Adipocyte (in vitro differentiated cells): ENCODE measurements at regions not wholly inside any gene's neighbourhood (a gene's known extent, or its start where the extent isn't known, plus 50 kb on each side); places are given as distances from the start of the nearest gene placed in this dataset.
"Not testable (repeated sequence)": the region's sequence is repeated elsewhere in the genome, so short reads cannot be mapped to it uniquely, and the experiment has no call there.

Experiments used
- DNase-seq: peaks from one replicate; pipeline ENCODE4 v3.0.0-alpha.2; 2015; ENCODE audit warnings: low read depth
- H3K27me3 ChIP-seq: replicated peaks from 2 replicates; pipeline ENCODE4 v1.7.0; 2013; ENCODE audit warnings: mild to moderate bottlenecking, low read length, moderate library complexity; ENCODE audit not compliant: control insufficient read depth, insufficient read depth
- H3K36me3 ChIP-seq: 2 replicates; pipeline ENCODE4 v1.7.0; 2013; ENCODE audit warnings: low read length, mild to moderate bottlenecking, moderate library complexity; ENCODE audit not compliant: control insufficient read depth, insufficient read depth, severe bottlenecking
- H3K4me1 ChIP-seq: 2 replicates; pipeline ENCODE4 v1.7.0; 2013; ENCODE audit warnings: mild to moderate bottlenecking, low read length, moderate library complexity; ENCODE audit not compliant: control insufficient read depth, insufficient read depth
- H3K4me3 ChIP-seq: 2 replicates; pipeline ENCODE4 v1.7.0; 2013; ENCODE audit warnings: mild to moderate bottlenecking, low read length, moderate library complexity
- H3K9ac ChIP-seq: 2 replicates; pipeline ENCODE4 v1.7.0; 2013; ENCODE audit warnings: mild to moderate bottlenecking, low read length, moderate library complexity
- H3K9me3 ChIP-seq: 2 replicates; pipeline ENCODE4 v1.7.0; 2013; ENCODE audit warnings: mild to moderate bottlenecking, low read length, moderate library complexity; ENCODE audit not compliant: control insufficient read depth

GRCh38 chr20:57773059-57773815, 63.4 kb upstream of the PMEPA1 start:
- Histone ChIP-seq H3K9me3 (no peaks in the 10 kb centered on the region), H3K4me3 (no peak overlapping the region), H3K36me3 (no peaks in the 10 kb centered on the region), H3K9ac (no peak overlapping the region), H3K4me1 (peaks cover 14% of the 10 kb centered on the region), H3K27me3 (peaks cover 13% of the 10 kb centered on the region)
- no peak for DNase-seq

- Histone ChIP-seq H3K4me3 (no peak overlapping the region), H3K9ac (no peak overlapping the region), H3K27me3 (peaks cover 13% of the 10 kb centered on the region), H3K9me3 (no peaks in the 10 kb centered on the region), H3K4me1 (peaks cover 14% of the 10 kb centered on the region), H3K36me3 (no peaks in the 10 kb centered on the region)
- peak; percentile 71 for DNase-seq
Measured at GRCh38 chr20:57772349-57772964, 62.6 kb upstream of the PMEPA1 start.

GRCh38 chr20:57770852-57771720, 61.3 kb upstream of the PMEPA1 start:
- Histone ChIP-seq H3K9me3 (no peaks in the 10 kb centered on the region), H3K4me1 (peaks cover 4% of the 10 kb centered on the region), H3K27me3 (peaks cover 13% of the 10 kb centered on the region), H3K36me3 (no peaks in the 10 kb centered on the region), H3K9ac (no peak overlapping the region), H3K4me3 (no peak overlapping the region)
- no peak for DNase-seq

- H3K9ac ChIP-seq, H3K9me3 ChIP-seq, DNase-seq, H3K4me3 ChIP-seq, H3K36me3 ChIP-seq, H3K4me1 ChIP-seq: not testable (repeated sequence)
- H3K27me3 ChIP-seq, result peaks cover 13% of the 10 kb centered on the region
Measured at GRCh38 chr20:57770401-57770800, 60.6 kb upstream of the PMEPA1 start.

- Histone ChIP-seq H3K4me3 (no peak overlapping the region), H3K4me1 (peaks cover 4% of the 10 kb centered on the region), H3K36me3 (no peaks in the 10 kb centered on the region), H3K27me3 (peaks cover 13% of the 10 kb centered on the region), H3K9ac (no peak overlapping the region), H3K9me3 (peaks cover 5% of the 10 kb centered on the region)
- DNase-seq, result no peak
Measured at GRCh38 chr20:57769756-57770155, 59.9 kb upstream of the PMEPA1 start.

- Histone ChIP-seq H3K4me3 (no peak overlapping the region), H3K36me3 (no peaks in the 10 kb centered on the region), H3K4me1 (peaks cover 4% of the 10 kb centered on the region), H3K9ac (no peak overlapping the region), H3K9me3 (peaks cover 15% of the 10 kb centered on the region), H3K27me3 (peaks cover 7% of the 10 kb centered on the region)
- DNase-seq, result no peak
Measured at GRCh38 chr20:57768519-57768918, 58.7 kb upstream of the PMEPA1 start.

GRCh38 chr20:57767441-57767840, 57.6 kb upstream of the PMEPA1 start:
- peaks cover 19% of the 10 kb centered on the region for H3K9me3 ChIP-seq
- no peak for DNase-seq
- H3K27me3 ChIP-seq, result peaks cover 13% of the 10 kb centered on the region
- H3K9ac ChIP-seq, result no peak overlapping the region
- H3K36me3 ChIP-seq, result no peaks in the 10 kb centered on the region
- no peak overlapping the region for H3K4me3 ChIP-seq
- H3K4me1 ChIP-seq, result no peaks in the 10 kb centered on the region

- H3K27me3 ChIP-seq, result peaks cover 24% of the 10 kb centered on the region
- peaks cover 19% of the 10 kb centered on the region for H3K9me3 ChIP-seq
- no peaks in the 10 kb centered on the region for H3K36me3 ChIP-seq
- no peaks in the 10 kb centered on the region for H3K4me1 ChIP-seq
- no peak overlapping the region for H3K9ac ChIP-seq
- no peak overlapping the region for H3K4me3 ChIP-seq
- DNase-seq, result no peak
Measured at GRCh38 chr20:57763235-57763595, 53.4 kb upstream of the PMEPA1 start.

- H3K27me3 ChIP-seq, result peaks cover 28% of the 10 kb centered on the region
- DNase-seq, result no peak
- H3K9ac ChIP-seq, result no peak overlapping the region
- no peaks in the 10 kb centered on the region for H3K4me1 ChIP-seq
- no peak overlapping the region for H3K4me3 ChIP-seq
- H3K9me3 ChIP-seq, result peaks cover 19% of the 10 kb centered on the region
- no peaks in the 10 kb centered on the region for H3K36me3 ChIP-seq
Measured at GRCh38 chr20:57762531-57763234, 52.9 kb upstream of the PMEPA1 start.

GRCh38 chr20:57761413-57761734, 51.6 kb upstream of the PMEPA1 start:
- Histone ChIP-seq H3K4me3 (no peak overlapping the region), H3K9me3 (peaks cover 30% of the 10 kb centered on the region), H3K4me1 (no peaks in the 10 kb centered on the region), H3K36me3 (no peaks in the 10 kb centered on the region), H3K9ac (no peak overlapping the region), H3K27me3 (peaks cover 40% of the 10 kb centered on the region)
- DNase-seq, result no peak
